LNCaP clone FGC (cell line): ENCODE measurements at regions not wholly inside any gene's neighbourhood (a gene's known extent, or its start where the extent isn't known, plus 50 kb on each side); places are given as distances from the start of the nearest gene placed in this dataset.
"Not testable (repeated sequence)": the region's sequence is repeated elsewhere in the genome, so short reads cannot be mapped to it uniquely, and the experiment has no call there.

Source experiments
- DNase-seq: peaks from one replicate; pipeline ENCODE4 v3.0.0-alpha.2; 2011; ENCODE audit warnings: low read depth
- H3K4me3 ChIP-seq: 2 replicates; pipeline ENCODE4 v1.5.1; 2011; ENCODE audit warnings: mild to moderate bottlenecking, low read depth, low read length, control low read depth
- TF ChIP-seq, protein P1 (sequence below): IDR thresholded peaks from 2 replicates; pipeline ENCODE4 v1.5.1; 2012; ENCODE audit warnings: mild to moderate bottlenecking; ENCODE audit not compliant: control insufficient read depth, insufficient read depth; ENCODE audit errors: extremely low read depth

DNA sequence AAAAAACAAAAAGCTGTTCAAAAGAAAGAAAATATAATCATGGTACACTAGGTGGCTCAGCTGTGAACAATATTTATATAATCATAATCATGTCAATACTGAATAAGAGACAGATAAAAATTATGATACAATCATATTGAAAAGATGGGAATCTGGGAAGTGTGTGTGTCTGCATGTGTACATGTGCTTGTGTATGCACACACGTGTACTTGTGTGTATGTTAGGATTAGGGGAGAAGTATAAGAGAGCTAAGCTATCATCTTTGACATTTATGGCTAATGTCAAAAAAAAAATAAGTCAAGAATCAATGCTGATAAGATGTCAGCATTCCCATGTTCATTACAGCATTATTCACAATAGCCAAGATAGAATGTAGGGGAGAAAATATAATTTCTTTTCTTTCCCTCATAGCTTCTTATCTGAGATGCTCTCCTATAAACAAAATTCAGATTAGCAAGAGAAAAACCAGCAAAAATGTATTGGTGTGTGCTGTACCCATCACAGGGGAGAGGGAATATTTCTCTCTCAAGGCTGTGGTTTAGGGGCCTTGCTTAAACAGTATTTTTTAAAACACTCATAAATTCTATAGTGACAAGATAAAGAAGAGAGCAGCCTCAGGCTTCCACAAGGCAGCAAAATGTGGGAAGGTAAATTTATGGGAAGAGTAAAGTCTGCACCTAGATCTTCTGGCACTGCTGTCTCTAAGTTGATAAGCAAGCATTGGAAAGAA lies 63.4 kb upstream of the ITGA11 start:
- no peak for DNase-seq
- H3K4me3 ChIP-seq = no peak overlapping the region
- TF ChIP-seq, protein P1, sequence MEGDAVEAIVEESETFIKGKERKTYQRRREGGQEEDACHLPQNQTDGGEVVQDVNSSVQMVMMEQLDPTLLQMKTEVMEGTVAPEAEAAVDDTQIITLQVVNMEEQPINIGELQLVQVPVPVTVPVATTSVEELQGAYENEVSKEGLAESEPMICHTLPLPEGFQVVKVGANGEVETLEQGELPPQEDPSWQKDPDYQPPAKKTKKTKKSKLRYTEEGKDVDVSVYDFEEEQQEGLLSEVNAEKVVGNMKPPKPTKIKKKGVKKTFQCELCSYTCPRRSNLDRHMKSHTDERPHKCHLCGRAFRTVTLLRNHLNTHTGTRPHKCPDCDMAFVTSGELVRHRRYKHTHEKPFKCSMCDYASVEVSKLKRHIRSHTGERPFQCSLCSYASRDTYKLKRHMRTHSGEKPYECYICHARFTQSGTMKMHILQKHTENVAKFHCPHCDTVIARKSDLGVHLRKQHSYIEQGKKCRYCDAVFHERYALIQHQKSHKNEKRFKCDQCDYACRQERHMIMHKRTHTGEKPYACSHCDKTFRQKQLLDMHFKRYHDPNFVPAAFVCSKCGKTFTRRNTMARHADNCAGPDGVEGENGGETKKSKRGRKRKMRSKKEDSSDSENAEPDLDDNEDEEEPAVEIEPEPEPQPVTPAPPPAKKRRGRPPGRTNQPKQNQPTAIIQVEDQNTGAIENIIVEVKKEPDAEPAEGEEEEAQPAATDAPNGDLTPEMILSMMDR = no peak

DNA sequence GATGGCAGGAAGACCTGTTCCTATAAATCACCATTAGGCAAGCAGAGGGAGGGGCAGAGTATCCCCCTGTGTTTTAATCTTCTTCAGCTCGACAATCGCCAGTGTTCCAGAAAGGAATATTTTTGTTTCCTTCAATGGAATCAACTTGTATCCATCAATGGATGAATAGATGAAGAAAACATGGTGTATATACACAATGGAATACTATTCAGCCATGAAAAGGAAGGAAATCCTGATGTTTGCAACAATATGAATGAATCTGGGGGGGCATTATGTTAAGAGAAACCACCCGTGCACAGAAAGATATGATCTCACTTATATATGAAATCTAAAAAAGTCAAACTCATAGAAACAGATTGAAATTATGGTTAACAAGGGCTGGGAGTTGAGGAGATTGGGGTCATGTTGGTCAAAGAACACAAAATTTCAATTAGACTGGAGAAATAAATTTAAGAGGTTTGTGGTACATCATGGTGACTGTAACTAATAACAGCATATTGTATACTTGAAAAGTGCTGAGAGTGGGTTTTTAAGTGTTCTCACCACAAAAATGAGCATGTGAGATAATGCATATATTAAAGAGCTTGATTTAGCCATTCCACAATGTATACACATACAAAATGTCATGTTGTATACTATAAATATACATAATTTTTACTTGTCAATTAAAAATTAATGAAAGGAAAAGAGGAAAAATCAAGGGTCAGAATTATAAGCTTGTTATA lies 64.2 kb upstream of the ITGA11 start:
- no peak overlapping the region for H3K4me3 ChIP-seq
- TF ChIP-seq, protein P1 = no peak
- DNase-seq = no peak

DNA sequence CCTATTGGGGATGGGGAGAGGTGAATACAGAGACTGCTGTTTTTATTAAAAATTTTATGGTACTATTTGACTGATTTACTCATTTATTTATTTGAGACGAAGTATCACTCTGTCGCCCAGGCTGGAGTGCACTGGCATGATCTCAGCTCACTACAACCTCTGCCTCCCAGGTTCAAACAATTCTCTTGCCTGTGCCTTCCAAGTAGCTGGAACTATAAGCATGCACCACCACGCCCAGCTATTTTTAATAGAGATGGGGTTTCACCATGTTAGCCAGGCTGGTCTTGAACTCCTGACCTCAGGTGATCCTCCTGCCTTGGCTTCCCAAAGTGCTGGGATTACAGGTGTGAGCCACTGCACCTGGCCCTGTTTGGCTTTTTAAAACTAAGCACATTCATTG lies 64.8 kb upstream of the ITGA11 start:
- H3K4me3 ChIP-seq, DNase-seq: not testable (repeated sequence)

DNA sequence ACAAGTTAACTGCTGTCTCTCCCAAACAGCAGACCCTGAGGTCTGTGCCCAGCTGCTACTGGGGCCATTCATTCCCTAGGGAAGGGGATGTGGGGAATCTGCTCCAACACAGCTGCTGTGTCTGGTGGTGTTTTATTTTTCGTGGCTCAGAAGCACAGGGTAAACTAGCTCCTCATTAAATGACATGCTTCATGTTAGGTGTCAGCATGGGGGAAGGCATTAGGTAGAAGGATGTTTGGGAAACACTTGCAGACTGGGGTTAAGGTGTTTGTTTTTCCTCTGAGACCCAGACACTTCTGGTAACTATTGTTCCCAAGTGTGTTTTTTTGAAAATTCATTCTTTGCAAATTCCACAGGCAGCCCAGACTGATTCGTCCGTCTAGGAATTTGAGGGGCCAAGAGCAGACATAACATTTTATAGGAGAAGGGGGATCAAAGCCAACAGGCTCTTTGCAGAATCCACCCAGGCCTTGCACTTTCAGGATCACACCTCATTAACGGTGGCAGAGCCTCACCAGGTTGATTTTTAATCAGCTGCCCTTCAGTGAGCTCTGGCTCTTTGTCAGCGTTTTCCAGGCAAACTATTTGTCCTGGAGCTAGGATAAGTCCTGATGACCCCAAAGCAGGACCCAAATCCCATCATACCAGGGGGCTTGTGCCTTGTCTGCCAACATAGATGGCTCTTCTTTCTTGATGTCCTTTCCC lies 65.4 kb upstream of the ITGA11 start:
- DNase-seq = no peak
- TF ChIP-seq, protein P1 = no peak
- H3K4me3 ChIP-seq = no peak overlapping the region

DNA sequence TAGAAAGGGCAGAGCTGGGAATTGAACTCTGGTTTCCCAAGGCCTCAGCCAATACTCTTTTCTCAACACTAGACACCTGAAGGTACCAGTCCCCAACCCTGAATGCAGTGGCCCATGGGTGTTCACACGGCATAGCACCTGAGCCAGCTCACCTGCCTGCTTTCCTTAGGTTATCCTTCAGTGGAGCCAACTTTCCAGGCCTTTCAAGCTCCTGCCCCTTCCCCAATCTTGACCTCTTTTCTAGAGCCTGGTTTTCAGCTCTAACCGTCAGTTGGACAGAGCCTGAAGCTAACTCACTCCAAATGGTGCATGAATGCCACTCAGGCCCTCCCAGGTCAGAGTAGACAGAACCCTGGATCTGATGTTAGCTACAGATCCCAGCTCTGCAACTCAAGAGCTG lies 66.1 kb upstream of the ITGA11 start:
- DNase-seq = no peak
- TF ChIP-seq, protein P1 = no peak
- H3K4me3 ChIP-seq = no peak overlapping the region

DNA sequence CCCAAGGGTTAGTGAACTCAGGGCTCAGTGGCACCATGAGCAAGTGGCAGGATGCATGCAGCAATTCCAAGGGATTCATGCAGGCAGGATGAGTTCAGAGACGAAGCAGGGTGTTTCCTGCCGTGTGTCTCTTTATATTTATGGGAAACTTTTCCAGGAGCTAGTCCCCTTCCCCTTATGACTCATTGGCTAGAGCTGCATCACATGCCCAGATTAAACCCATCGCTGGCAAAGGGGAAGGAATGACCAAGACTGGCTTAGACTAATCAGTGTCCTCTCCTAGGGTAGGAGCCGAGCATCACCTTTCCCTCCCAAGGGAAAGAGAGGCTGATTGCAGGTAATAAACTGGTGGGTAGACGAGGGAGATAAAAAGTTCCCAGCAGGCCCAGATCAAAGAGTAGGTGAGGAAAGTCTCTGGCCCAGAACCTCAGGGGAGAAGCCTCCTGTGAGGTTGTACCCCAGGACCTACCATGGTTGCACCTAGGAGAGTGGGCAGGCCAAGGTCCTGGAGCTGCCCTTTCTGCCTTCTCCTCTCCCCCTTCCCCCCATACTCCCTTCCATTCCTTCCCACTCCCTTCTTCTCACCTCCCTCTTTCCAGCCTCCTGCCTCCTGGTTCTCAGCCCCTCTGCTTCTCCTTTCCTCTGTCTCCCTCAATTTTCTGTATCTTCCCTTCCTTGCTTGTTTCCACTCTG lies 67.8 kb upstream of the ITGA11 start:
- no peak for DNase-seq
- no peak overlapping the region for H3K4me3 ChIP-seq
- TF ChIP-seq, protein P1 = no peak
